GM12878 (cell line): ENCODE measurements at regions not wholly inside any gene's neighbourhood (a gene's known extent, or its start where the extent isn't known, plus 50 kb on each side); places are given as distances from the start of the nearest gene placed in this dataset.

Experiments
- ATAC-seq: fragments of 200-7000 bp; cut with Tn5 transposase; 3 replicates; pipeline ENCODE4 v1.9.1; 2020; ENCODE audit warnings: mild to moderate bottlenecking, moderate library complexity
- BruUV-seq: library from RNA; stranded (reverse); fragments of 400-500 nt; replicated peaks from 2 replicates; lab custom pipeline; 2021; lab: Mats Ljungman, UMichigan
- CTCF ChIA-PET: fragments of 300-600 bp; sonication (Branson Sonifier 250); formaldehyde crosslinking; extraction: SDS; loops from one replicate; lab custom pipeline; 2021; ENCODE audit warnings: inconsistent platforms; lab: Yijun Ruan, JAX
- POLR2A ChIA-PET: fragments of 350-600 bp; formaldehyde crosslinking; extraction: SDS; loops from one replicate; lab custom pipeline; 2021; ENCODE audit warnings: inconsistent platforms; lab: Charles Lee
- RAD21 ChIA-PET: fragments of 300-600 bp; sonication (Branson Sonifier 250); formaldehyde crosslinking; loops from one replicate; lab custom pipeline; 2023; ENCODE audit warnings: antibody characterized with exemption; ENCODE audit not compliant: unreplicated experiment; lab: Charles Lee
- SMC1A ChIA-PET: fragments of 300-600 bp; sonication (Branson Sonifier 250); formaldehyde crosslinking; loops from one replicate; lab custom pipeline; 2023; ENCODE audit not compliant: unreplicated experiment, uncharacterized antibody; lab: Charles Lee
- DNase-seq: peaks from one replicate; pipeline ENCODE4 v3.0.0-alpha.2; 2011; ENCODE audit warnings: low read depth, low spot score
- FAIRE-seq: peaks from 3 replicates; lab custom pipeline; 2011; peaks lifted over from hg19 to GRCh38; lab: Jason Lieb, UNC
- H2AFZ ChIP-seq: 2 replicates; pipeline ENCODE4 v1.6.0; 2011; ENCODE audit warnings: low read depth, low read length, control low read depth; ENCODE audit not compliant: control insufficient read depth
- H3K27ac ChIP-seq: 2 replicates; pipeline ENCODE4 v1.5.1; 2011; ENCODE audit warnings: control low read depth; ENCODE audit not compliant: control insufficient read depth, insufficient read depth
- H3K27me3 ChIP-seq, 2 experiments: replicated peaks in 1 of 2; 2 replicates each; pipeline versions ENCODE4 v1.6.0 to v1.6.1; 2011; ENCODE audit warnings: low read length in 1 of 2; ENCODE audit not compliant: control insufficient read depth in 2 of 2, insufficient read depth in 2 of 2
- H3K36me3 ChIP-seq, 2 experiments: 2 replicates each; pipeline ENCODE4 v1.5.1; 2011; ENCODE audit warnings: low read length in 1 of 2; ENCODE audit not compliant: control insufficient read depth in 2 of 2, insufficient read depth in 2 of 2
- H3K4me1 ChIP-seq: 2 replicates; pipeline ENCODE4 v1.6.1; 2011; ENCODE audit warnings: mild to moderate bottlenecking, low read length, moderate library complexity, mixed read lengths; ENCODE audit not compliant: control insufficient read depth, insufficient read depth
- H3K4me2 ChIP-seq: 2 replicates; pipeline ENCODE4 v1.6.0; 2011; ENCODE audit warnings: control low read depth; ENCODE audit not compliant: control insufficient read depth, insufficient read depth
- H3K4me3 ChIP-seq: fragments of 200-600 bp; sonication (generic); 2 replicates; pipeline ENCODE4 v1.5.1; 2016
- H3K79me2 ChIP-seq: 2 replicates; pipeline ENCODE4 v1.6.0; 2011; ENCODE audit warnings: low read length; ENCODE audit not compliant: control insufficient read depth, insufficient read depth
- H3K9ac ChIP-seq: 2 replicates; pipeline ENCODE4 v1.8.0; 2011; ENCODE audit warnings: low read length, control low read depth, mixed read lengths; ENCODE audit not compliant: control insufficient read depth, insufficient read depth
- H3K9me3 ChIP-seq: replicated peaks from 3 replicates; pipeline ENCODE4 v1.5.1; 2011; ENCODE audit warnings: mild to moderate bottlenecking, low read length; ENCODE audit not compliant: control insufficient read depth, insufficient read depth
- H4K20me1 ChIP-seq: 2 replicates; pipeline ENCODE4 v1.6.0; 2011; ENCODE audit not compliant: control insufficient read depth, insufficient read depth
- BCL3 ChIP-seq: IDR thresholded peaks from 2 replicates; pipeline ENCODE4 v1.6.1; 2011; ENCODE audit warnings: borderline replicate concordance, low read depth, mild to moderate bottlenecking, moderate library complexity, low read length; ENCODE audit not compliant: insufficient read depth, poor library complexity, severe bottlenecking
- BMI1 ChIP-seq: fragments of 450-650 bp; IDR thresholded peaks from 2 replicates; pipeline ENCODE4 v1.6.1; 2016; ENCODE audit warnings: mild to moderate bottlenecking, moderate library complexity, borderline replicate concordance
- ELK1 ChIP-seq: IDR thresholded peaks from 2 replicates; pipeline ENCODE4 v1.6.1; 2012; ENCODE audit warnings: low read depth, low read length, improper control_type of control experiment
- IRF4 ChIP-seq: IDR thresholded peaks from 2 replicates; pipeline ENCODE4 v1.6.1; 2011; ENCODE audit warnings: low read depth, low read length
- JUND ChIP-seq: IDR thresholded peaks from 2 replicates; pipeline ENCODE4 v1.6.1; 2012; ENCODE audit warnings: low read depth, mild to moderate bottlenecking, low read length, improper control_type of control experiment, moderate library complexity
- MYB ChIP-seq: fragments of 150-350 bp; IDR thresholded peaks from 2 replicates; pipeline ENCODE4 v1.6.1; 2014; ENCODE audit warnings: mild to moderate bottlenecking, low read depth, low read length, borderline replicate concordance
- NR2C2 ChIP-seq: IDR thresholded peaks from 2 replicates; pipeline ENCODE4 v1.6.1; 2011; ENCODE audit warnings: borderline replicate concordance, low read depth; ENCODE audit not compliant: control insufficient read depth, insufficient read length
- SREBF1 ChIP-seq: IDR thresholded peaks from 2 replicates; pipeline ENCODE4 v1.6.1; 2012; ENCODE audit warnings: mild to moderate bottlenecking, low read length
- TAF1 ChIP-seq: IDR thresholded peaks from 2 replicates; pipeline ENCODE4 v1.6.1; 2011; ENCODE audit warnings: mild to moderate bottlenecking, low read depth, low read length, borderline replicate concordance
- WGBS: methylation state at CpG from one replicate; pipeline ENCODE4 v1.1.6; 2016; ENCODE audit warnings: low lambda C conversion rate; ENCODE audit not compliant: insufficient replicate concordance, insufficient coverage; ENCODE audit errors: missing lambda C conversion rate; 5-methylcytosine and 5-hydroxymethylcytosine counted together
- in situ Hi-C: fragments of 300-500 bp; cut with MboI; formaldehyde crosslinking; loops from 9 replicates; pipeline ENCODE4 v1.14.3; 2018; ENCODE audit warnings: mixed read lengths
- intact Hi-C: fragments of 100-400 bp; cut with micrococcal nuclease; formaldehyde crosslinking; loops from one replicate; pipeline ENCODE4 v1.14.2; 2022; ENCODE audit not compliant: unreplicated experiment
- TF ChIP-seq, protein P1 (sequence below): fragments of 450-650 bp; formaldehyde crosslinking; IDR thresholded peaks from 2 replicates; pipeline ENCODE4 v1.5.0; 2022; ENCODE audit warnings: mild to moderate bottlenecking, missing genetic modification characterization

- TF ChIP-seq ELK1 (no peak), BMI1 (no peak)
- TF ChIP-seq, all 136 proteins: peak for 0
These were observed 140.1 kb upstream of the TSPAN8 start (continued) for GRCh38 chr12:71297930-71298329.

DNA sequence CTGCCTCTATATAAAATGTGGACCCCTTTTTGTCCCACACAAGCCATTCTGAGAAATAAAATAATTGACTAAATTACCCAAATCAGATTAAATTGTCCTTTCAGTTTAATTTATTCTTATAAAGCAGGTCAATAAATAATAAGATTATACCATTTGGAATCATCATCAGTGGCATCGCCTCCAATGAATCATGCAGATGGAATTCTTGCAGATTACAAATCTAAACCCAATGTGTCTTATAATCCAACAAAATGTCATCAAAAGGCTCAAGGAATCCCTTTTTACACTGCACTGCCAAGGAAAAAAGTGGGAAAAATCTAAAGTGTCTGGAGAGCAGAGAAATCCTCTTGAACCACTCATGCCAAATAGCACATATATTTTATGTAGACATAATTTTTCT is 138.2 kb upstream of the TSPAN8 start:
- H3K4me1 ChIP-seq, result no peaks in the 10 kb centered on the region
- ChIA-PET SMC1A (no interaction called here), POLR2A (no interaction called here), RAD21 (no interaction called here), CTCF (no interaction called here)
- FAIRE-seq, result no peak
- no peak overlapping the region for H3K9ac ChIP-seq
- DNase-seq, result no peak
- H3K4me3 ChIP-seq, result no peak overlapping the region
- no peaks in the 10 kb centered on the region for H4K20me1 ChIP-seq
- H3K79me2 ChIP-seq, result no peaks in the 10 kb centered on the region
- TF ChIP-seq SREBF1, result no peak
- no peak for TF ChIP-seq IRF4
- TF ChIP-seq, protein P1, sequence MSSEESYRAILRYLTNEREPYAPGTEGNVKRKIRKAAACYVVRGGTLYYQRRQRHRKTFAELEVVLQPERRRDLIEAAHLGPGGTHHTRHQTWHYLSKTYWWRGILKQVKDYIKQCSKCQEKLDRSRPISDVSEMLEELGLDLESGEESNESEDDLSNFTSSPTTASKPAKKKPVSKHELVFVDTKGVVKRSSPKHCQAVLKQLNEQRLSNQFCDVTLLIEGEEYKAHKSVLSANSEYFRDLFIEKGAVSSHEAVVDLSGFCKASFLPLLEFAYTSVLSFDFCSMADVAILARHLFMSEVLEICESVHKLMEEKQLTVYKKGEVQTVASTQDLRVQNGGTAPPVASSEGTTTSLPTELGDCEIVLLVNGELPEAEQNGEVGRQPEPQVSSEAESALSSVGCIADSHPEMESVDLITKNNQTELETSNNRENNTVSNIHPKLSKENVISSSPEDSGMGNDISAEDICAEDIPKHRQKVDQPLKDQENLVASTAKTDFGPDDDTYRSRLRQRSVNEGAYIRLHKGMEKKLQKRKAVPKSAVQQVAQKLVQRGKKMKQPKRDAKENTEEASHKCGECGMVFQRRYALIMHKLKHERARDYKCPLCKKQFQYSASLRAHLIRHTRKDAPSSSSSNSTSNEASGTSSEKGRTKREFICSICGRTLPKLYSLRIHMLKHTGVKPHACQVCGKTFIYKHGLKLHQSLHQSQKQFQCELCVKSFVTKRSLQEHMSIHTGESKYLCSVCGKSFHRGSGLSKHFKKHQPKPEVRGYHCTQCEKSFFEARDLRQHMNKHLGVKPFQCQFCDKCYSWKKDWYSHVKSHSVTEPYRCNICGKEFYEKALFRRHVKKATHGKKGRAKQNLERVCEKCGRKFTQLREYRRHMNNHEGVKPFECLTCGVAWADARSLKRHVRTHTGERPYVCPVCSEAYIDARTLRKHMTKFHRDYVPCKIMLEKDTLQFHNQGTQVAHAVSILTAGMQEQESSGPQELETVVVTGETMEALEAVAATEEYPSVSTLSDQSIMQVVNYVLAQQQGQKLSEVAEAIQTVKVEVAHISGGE (CRISPR knock-in tag), result no peak
- no peak for TF ChIP-seq BCL3
- no peak for TF ChIP-seq JUND
- TF ChIP-seq MYB, result no peak
- no peak for TF ChIP-seq TAF1
- TF ChIP-seq NR2C2, result no peak
- H3K27ac ChIP-seq, result no peak overlapping the region
- no TSS peak for BruUV-seq
- 23% methylated on average over 1 of the region's 1 CpG for WGBS
- ATAC-seq, result no peak
- H2AFZ ChIP-seq, result no peak overlapping the region
- in situ Hi-C loops, result no loop called here
- intact Hi-C loops, result no loop called here
- no peak overlapping the region for H3K4me2 ChIP-seq
- no peaks in the 10 kb centered on the region for H3K36me3 ChIP-seq
- H3K9me3 ChIP-seq, result no peaks in the 10 kb centered on the region
- H3K27me3 ChIP-seq, result no peaks in the 10 kb centered on the region
